Parathyroid adenoma (tissue), 2 donors: ENCODE measurements at regions not wholly inside any gene's neighbourhood (a gene's known extent, or its start where the extent isn't known, plus 50 kb on each side); places are given as distances from the start of the nearest gene placed in this dataset.
"Not testable (repeated sequence)": the region's sequence is repeated elsewhere in the genome, so short reads cannot be mapped to it uniquely, and the experiment has no call there.

ENCODE experiments used
- H2AFZ ChIP-seq: fragments of 300-600 bp; sonication (generic); one replicate; pipeline ENCODE4 v1.7.0; 2017; ENCODE audit warnings: antibody characterized with exemption, mild to moderate bottlenecking
- H3K27ac ChIP-seq: fragments of 300-600 bp; sonication (generic); one replicate; pipeline ENCODE4 v1.7.0; 2017
- H3K27me3 ChIP-seq: fragments of 300-600 bp; sonication (generic); one replicate; pipeline ENCODE4 v1.7.0; 2017; ENCODE audit warnings: low read length; ENCODE audit not compliant: control insufficient read depth, insufficient read depth
- H3K36me3 ChIP-seq: fragments of 300-600 bp; sonication (generic); one replicate; pipeline ENCODE4 v1.7.0; 2017; ENCODE audit warnings: low read length; ENCODE audit not compliant: control insufficient read depth, insufficient read depth
- H3K4me1 ChIP-seq: fragments of 300-600 bp; sonication (generic); one replicate; pipeline ENCODE4 v1.7.0; 2017; ENCODE audit warnings: control low read depth
- H3K4me2 ChIP-seq: fragments of 300-600 bp; sonication (generic); one replicate; pipeline ENCODE4 v1.7.0; 2017; ENCODE audit warnings: low read length
- H3K4me3 ChIP-seq: fragments of 300-600 bp; sonication (generic); one replicate; pipeline ENCODE4 v1.7.0; 2017; ENCODE audit warnings: low read depth, low read length
- H3K79me2 ChIP-seq: fragments of 300-600 bp; sonication (generic); one replicate; pipeline ENCODE4 v1.7.0; 2017; ENCODE audit warnings: control low read depth
- H3K9ac ChIP-seq: fragments of 300-600 bp; sonication (generic); one replicate; pipeline ENCODE4 v1.7.0; 2017; ENCODE audit warnings: mild to moderate bottlenecking
- H3K9me3 ChIP-seq: fragments of 300-600 bp; sonication (generic); one replicate; pipeline ENCODE4 v1.7.0; 2017; ENCODE audit warnings: low read length; ENCODE audit not compliant: control insufficient read depth
- TF ChIP-seq, protein P1 (sequence below): fragments of 300-600 bp; sonication (generic); IDR thresholded peaks from one replicate; pipeline ENCODE4 v1.7.0; 2017; ENCODE audit warnings: antibody characterized with exemption, mild to moderate bottlenecking
- donor health status: primary hyperparathyroidism.

DNA sequence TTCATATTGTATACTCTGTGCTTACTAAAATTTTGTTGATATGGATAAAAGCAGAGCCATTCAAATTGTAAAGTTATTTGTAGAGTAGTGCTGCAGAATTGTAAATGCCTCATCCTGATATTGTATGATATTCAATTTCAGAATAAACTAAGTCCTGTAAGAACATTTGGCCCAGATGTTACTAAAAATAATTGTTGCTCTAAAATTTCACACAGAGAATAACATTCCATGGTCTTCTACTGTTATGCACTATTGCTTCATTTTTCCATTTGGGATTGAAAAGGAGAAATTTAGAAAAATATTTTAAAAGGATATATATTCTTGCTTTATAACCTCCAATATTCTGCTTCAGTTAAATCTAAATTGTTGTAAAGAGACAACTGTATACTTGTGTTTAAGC is 195.6 kb downstream of the LARP7 start:
- TF ChIP-seq, protein P1, sequence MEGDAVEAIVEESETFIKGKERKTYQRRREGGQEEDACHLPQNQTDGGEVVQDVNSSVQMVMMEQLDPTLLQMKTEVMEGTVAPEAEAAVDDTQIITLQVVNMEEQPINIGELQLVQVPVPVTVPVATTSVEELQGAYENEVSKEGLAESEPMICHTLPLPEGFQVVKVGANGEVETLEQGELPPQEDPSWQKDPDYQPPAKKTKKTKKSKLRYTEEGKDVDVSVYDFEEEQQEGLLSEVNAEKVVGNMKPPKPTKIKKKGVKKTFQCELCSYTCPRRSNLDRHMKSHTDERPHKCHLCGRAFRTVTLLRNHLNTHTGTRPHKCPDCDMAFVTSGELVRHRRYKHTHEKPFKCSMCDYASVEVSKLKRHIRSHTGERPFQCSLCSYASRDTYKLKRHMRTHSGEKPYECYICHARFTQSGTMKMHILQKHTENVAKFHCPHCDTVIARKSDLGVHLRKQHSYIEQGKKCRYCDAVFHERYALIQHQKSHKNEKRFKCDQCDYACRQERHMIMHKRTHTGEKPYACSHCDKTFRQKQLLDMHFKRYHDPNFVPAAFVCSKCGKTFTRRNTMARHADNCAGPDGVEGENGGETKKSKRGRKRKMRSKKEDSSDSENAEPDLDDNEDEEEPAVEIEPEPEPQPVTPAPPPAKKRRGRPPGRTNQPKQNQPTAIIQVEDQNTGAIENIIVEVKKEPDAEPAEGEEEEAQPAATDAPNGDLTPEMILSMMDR = no peak
- no peaks in the 10 kb centered on the region for H3K36me3 ChIP-seq

DNA sequence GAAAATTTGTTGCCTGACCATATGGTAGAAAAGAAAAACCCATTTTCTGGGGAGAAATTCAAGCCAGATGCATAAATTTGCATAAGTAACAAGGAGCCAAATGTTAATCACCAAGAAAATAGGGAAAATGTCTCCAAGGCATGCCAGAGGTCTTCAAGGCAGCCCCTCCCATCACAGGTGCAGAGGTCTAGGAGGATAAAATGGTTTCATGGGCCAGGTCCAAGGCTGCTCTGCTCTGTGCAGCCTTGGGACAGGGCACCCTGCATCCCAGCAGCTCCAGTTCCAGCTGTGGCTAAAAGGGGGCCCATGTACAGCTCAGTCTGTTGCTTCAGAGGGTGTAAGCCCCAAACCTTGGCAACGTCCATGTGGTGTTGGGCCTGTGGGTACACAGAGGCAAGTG is 200.0 kb downstream of the LARP7 start:
- H3K36me3 ChIP-seq = no peaks in the 10 kb centered on the region
- TF ChIP-seq, protein P1 = no peak
- no peaks in the 10 kb centered on the region for H3K27me3 ChIP-seq
- no peak overlapping the region for H3K4me3 ChIP-seq
- H3K4me1 ChIP-seq = no peaks in the 10 kb centered on the region
- H3K79me2 ChIP-seq = no peaks in the 10 kb centered on the region
- no peak overlapping the region for H3K27ac ChIP-seq
- H3K4me2 ChIP-seq = no peak overlapping the region
- no peak overlapping the region for H3K9ac ChIP-seq
- no peak overlapping the region for H2AFZ ChIP-seq
- no peaks in the 10 kb centered on the region for H3K9me3 ChIP-seq

More for the DNA sequence above, 195.6 kb downstream of the LARP7 start:
- no peaks in the 10 kb centered on the region for H3K9me3 ChIP-seq
- no peak overlapping the region for H3K4me3 ChIP-seq
- no peak overlapping the region for H2AFZ ChIP-seq
- no peaks in the 10 kb centered on the region for H3K4me1 ChIP-seq
- no peaks in the 10 kb centered on the region for H3K79me2 ChIP-seq
- no peaks in the 10 kb centered on the region for H3K27me3 ChIP-seq
- H3K27ac ChIP-seq = no peak overlapping the region
- no peak overlapping the region for H3K4me2 ChIP-seq
- H3K9ac ChIP-seq = no peak overlapping the region

DNA sequence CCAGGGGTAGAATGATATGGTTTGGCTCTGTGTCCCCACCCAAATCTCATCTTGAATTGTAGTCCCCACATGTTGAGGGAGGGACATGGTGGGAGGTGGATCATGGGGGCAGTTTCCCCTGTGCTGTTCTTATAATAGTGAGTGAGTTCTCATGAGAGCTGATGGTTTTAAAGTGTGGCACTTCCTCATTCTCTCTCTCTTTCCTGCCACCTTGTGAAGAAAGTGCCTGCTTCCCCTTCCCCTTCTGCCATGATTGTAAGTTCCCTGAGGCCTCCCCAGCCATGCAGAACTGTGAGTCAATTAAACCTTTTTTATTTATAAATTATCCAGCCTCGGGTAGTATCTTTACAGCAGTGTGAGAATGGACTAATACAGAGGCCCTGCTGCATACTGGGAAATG is 201.1 kb downstream of the LARP7 start:
- not testable (repeated sequence) for H2AFZ ChIP-seq, H3K4me1 ChIP-seq, H3K27ac ChIP-seq, H3K9ac ChIP-seq, H3K79me2 ChIP-seq, H3K27me3 ChIP-seq, H3K4me2 ChIP-seq, H3K9me3 ChIP-seq, H3K4me3 ChIP-seq, H3K36me3 ChIP-seq

DNA sequence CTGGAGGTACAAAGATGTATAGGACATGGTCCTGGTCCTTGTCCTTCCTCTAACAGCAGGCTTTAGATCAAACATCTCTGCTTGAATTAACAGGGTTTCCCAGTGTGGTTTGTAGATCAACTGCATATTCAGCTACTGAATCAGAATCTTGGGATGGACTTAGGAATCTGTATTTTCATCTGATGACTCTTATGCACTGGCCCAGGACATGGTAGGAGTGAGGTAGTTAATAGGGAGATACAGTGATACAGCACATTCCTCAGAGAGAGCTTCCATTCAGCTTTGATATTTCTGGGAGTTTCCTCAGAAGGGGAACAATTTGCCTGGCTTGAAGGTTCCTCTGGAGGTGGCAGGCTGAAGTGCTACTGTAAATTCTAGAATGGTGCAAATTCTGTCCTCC is 203.1 kb downstream of the LARP7 start:
- Histone ChIP-seq H3K36me3 (no peaks in the 10 kb centered on the region), H3K4me1 (no peaks in the 10 kb centered on the region), H3K9me3 (no peaks in the 10 kb centered on the region), H3K27me3 (no peaks in the 10 kb centered on the region), H3K9ac (no peak overlapping the region), H2AFZ (no peak overlapping the region), H3K4me3 (no peak overlapping the region), H3K27ac (no peak overlapping the region), H3K4me2 (no peak overlapping the region), H3K79me2 (no peaks in the 10 kb centered on the region)
- TF ChIP-seq, protein P1 = no peak

DNA sequence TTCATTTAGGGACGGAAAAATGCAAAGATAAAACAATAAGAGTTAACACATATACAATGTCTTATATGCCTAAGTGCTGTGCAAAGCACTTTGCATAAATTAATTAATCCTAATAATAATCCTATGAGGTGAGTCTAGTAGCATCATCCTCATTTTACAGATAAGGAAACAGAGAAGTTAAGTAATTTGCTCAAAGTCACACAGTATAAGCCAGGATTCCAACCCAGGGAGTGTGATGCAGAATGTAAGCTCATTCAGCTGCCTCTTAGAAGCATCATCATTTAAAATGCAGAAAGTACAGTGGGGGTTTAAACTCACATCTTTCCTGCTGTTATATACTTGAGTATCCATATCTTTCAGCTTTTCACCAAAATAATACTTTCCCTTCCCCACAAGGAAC is 203.7 kb downstream of the LARP7 start:
- Histone ChIP-seq H3K4me3 (no peak overlapping the region), H3K79me2 (no peaks in the 10 kb centered on the region), H3K9me3 (no peaks in the 10 kb centered on the region), H3K27me3 (no peaks in the 10 kb centered on the region), H2AFZ (no peak overlapping the region), H3K9ac (no peak overlapping the region), H3K36me3 (no peaks in the 10 kb centered on the region), H3K4me1 (no peaks in the 10 kb centered on the region), H3K27ac (no peak overlapping the region), H3K4me2 (no peak overlapping the region)
- TF ChIP-seq, protein P1 = no peak
